Heart left ventricle (tissue), 16 donors: ENCODE measurements at regions not wholly inside any gene's neighbourhood (a gene's known extent, or its start where the extent isn't known, plus 50 kb on each side); places are given as distances from the start of the nearest gene placed in this dataset.

ENCODE experiments used
- ATAC-seq, 4 donors: fragments of 200-7000 bp; cut with Tn5 transposase; one replicate each; pipeline ENCODE4 v1.9.1; 2020 to 2022; ENCODE audit warnings: moderate library complexity in 4 of 4, mild to moderate bottlenecking in 3 of 4, moderate number of reproducible peaks in 1 of 4
- DNase-seq, 5 donors: peaks; one replicate each; pipeline ENCODE4 v3.0.0-alpha.2; 2020
- H3K27ac ChIP-seq, 12 donors: fragments of 200-600 bp; sonication (generic) in 4 of 12; one replicate each; pipeline versions ENCODE4 v1.5.0 to v1.8.0; 2016 to 2022; ENCODE audit warnings: mild to moderate bottlenecking in 2 of 12
- H3K27me3 ChIP-seq, 9 donors: fragments of 200-600 bp; sonication (generic) in 2 of 9; one replicate each; pipeline versions ENCODE4 v1.5.1 to v1.8.0; 2016 to 2022; ENCODE audit warnings: mild to moderate bottlenecking in 3 of 9
- H3K36me3 ChIP-seq, 9 donors: fragments of 200-600 bp; sonication (generic) in 2 of 9; one replicate each; pipeline versions ENCODE4 v1.5.0 to v1.8.0; 2018 to 2022; ENCODE audit warnings: mild to moderate bottlenecking in 2 of 9
- H3K4me1 ChIP-seq, 12 donors: fragments of 200-600 bp; sonication (generic) in 4 of 12; one replicate each; pipeline versions ENCODE4 v1.5.0 to v1.8.0; 2016 to 2022; ENCODE audit warnings: mild to moderate bottlenecking in 3 of 12
- H3K4me3 ChIP-seq, 12 donors: fragments of 200-600 bp; sonication (generic) in 4 of 12; one replicate each; pipeline versions ENCODE4 v1.5.0 to v1.8.0; 2017 to 2022; ENCODE audit warnings: mild to moderate bottlenecking in 9 of 12, moderate library complexity in 4 of 12
- H3K9me3 ChIP-seq, 12 donors: fragments of 200-600 bp; sonication (generic) in 4 of 12; one replicate each; pipeline versions ENCODE4 v1.5.0 to v1.8.0; 2016 to 2022; ENCODE audit warnings: mild to moderate bottlenecking in 1 of 12
- CTCF ChIP-seq, 12 donors: fragments of 200-600 bp; sonication (generic) in 4 of 12; IDR thresholded peaks; one replicate each; pipeline versions ENCODE4 v1.5.0 to v1.8.0; 2018 to 2022; ENCODE audit warnings: antibody characterized with exemption in 12 of 12, mild to moderate bottlenecking in 5 of 12
- POLR2A ChIP-seq, 2 donors: fragments of 450-650 bp; IDR thresholded peaks; one replicate each; pipeline ENCODE4 v1.6.1; 2017; ENCODE audit warnings: antibody characterized with exemption in 2 of 2, mild to moderate bottlenecking in 2 of 2, moderate library complexity in 2 of 2
- WGBS, 4 donors: extraction: QIAGEN DNeasy Blood & Tissue Kit in 2 of 4; methylation state at CpG; one replicate each; pipeline versions ENCODE4 v1.1.5 to v1.1.7; 2013 to 2018; 5-methylcytosine and 5-hydroxymethylcytosine counted together
- intact Hi-C, 10 donors: fragments of 100-400 bp; cut with DNase I; formaldehyde crosslinking; loops; one replicate each; pipeline versions ENCODE4 v1.11.1 to v1.14.2; 2022
- donor health status: ischemic (EF 13 %, LVEDD 7.1; RV severe dilation, severe dysfunction).
- donor health status: healthy with polysubstance abuse.
- donor health status: DM: no; HTN: yes; CAD: no.
- donor health status: DM: no; HTN: no; CAD: no.
- donor health status: ischemic (EF 25% LVEDD 6.9; RV normal size, moderate dysfunction).
- donor health status: ischemic (EF 25% LVEDD 5.7; RV mildly dilated, moderate dysfunction).
- donor health status: healthy.
- donor health status: DM: yes; HTN: yes; CAD: no.
- donor health status: ischemic (EF 35%, LVEDD 5.7; RV mildly dilated, moderate dysfunction).
- donor health status: nonischemic (EF 11% LVEDD 7.7; RV severe dilation, severe dysfunction).
- donor health status: DM: yes; HTN: yes; CAD: no.
- donor health status: PGD.
- donor health status: ischemic (EF 29% LVEDD 5.4; RV normal size, mild dysfunction).
- donor health status: nonischemic (EF 23%, LVEDD 6.1; RV moderate dilation, normal function).

- TF ChIP-seq CTCF (IDR thresholded peaks at IDR 0.05) (no peak), POLR2A (IDR thresholded peaks at IDR 0.05) (no peak)
- Histone ChIP-seq H3K4me3 (no peak overlapping the region), H3K9me3 (peaks cover 0 to 4% (median 0%) of the 10 kb centered on the region in 12 donors), H3K36me3 (no peaks in the 10 kb centered on the region), H3K27me3 (no peaks in the 10 kb centered on the region), H3K27ac (no peak overlapping the region), H3K4me1 (no peaks in the 10 kb centered on the region)
- DNase-seq (no peak), ATAC-seq (no peak)
- intact Hi-C loops = no loop called here
- 45 to 57% (median 50%) methylated on average over 2 of the region's 2 CpGs for WGBS, 4 donors
Observed at GRCh38 chr3:117304681-117305080, 595.1 kb downstream of the TUSC7 start.

- Histone ChIP-seq H3K27ac (no peak overlapping the region), H3K36me3 (no peaks in the 10 kb centered on the region), H3K4me3 (no peak overlapping the region), H3K4me1 (no peaks in the 10 kb centered on the region), H3K9me3 (peaks cover 0 to 4% (median 0%) of the 10 kb centered on the region in 12 donors), H3K27me3 (no peaks in the 10 kb centered on the region)
- no peak for ATAC-seq
- no peak for DNase-seq
- intact Hi-C loops = no loop called here
- WGBS, 4 donors = 53 to 71% (median 59%) methylated on average over 1 of the region's 1 CpG
- TF ChIP-seq CTCF (IDR thresholded peaks at IDR 0.05) = no peak
- no peak for TF ChIP-seq POLR2A (IDR thresholded peaks at IDR 0.05)
Observed at GRCh38 chr3:117305681-117306080, 596.1 kb downstream of the TUSC7 start.

DNA sequence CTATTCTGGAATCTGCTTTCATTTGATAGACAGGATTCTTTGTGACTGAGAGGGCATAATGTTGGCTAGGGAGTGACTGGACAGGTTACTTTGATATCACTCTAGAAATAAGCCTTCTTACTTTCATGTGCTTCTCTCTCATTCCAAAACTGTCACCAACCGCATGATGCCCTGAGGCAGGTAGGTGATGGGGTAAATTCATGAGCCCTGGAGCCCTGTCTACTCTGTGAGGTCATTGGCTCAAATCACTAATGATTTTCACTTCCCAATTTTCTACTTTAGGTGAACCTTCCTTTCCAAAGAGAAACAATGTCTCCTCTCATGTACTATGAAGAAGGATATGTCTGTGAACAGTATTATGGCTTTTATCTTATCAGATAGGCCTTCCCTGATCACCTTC lies 596.7 kb downstream of the TUSC7 start:
- Histone ChIP-seq H3K36me3 (no peaks in the 10 kb centered on the region), H3K4me3 (no peak overlapping the region), H3K27me3 (no peaks in the 10 kb centered on the region), H3K9me3 (peaks cover 0 to 4% (median 0%) of the 10 kb centered on the region in 12 donors), H3K4me1 (no peaks in the 10 kb centered on the region), H3K27ac (no peak overlapping the region)
- TF ChIP-seq CTCF (IDR thresholded peaks at IDR 0.05) = no peak
- TF ChIP-seq POLR2A (IDR thresholded peaks at IDR 0.05) = no peak
- DNase-seq (no peak), ATAC-seq (no peak)
- intact Hi-C loops = no loop called here
- WGBS, 4 donors = 89 to 97% (median 94%) methylated on average over 1 of the region's 1 CpG

- intact Hi-C loops = no loop called here
Observed at GRCh38 chr3:117308353-117308752, 598.8 kb downstream of the TUSC7 start.

More at GRCh38 chr3:117308353-117308752, 598.8 kb downstream of the TUSC7 start:
- H3K36me3 ChIP-seq = no peaks in the 10 kb centered on the region
- H3K4me3 ChIP-seq = no peak overlapping the region
- H3K27me3 ChIP-seq = no peaks in the 10 kb centered on the region
- H3K4me1 ChIP-seq = no peaks in the 10 kb centered on the region
- no peak for DNase-seq
- TF ChIP-seq POLR2A (IDR thresholded peaks at IDR 0.05) = no peak
- no peak for TF ChIP-seq CTCF (IDR thresholded peaks at IDR 0.05)
- peaks cover 0 to 4% (median 0%) of the 10 kb centered on the region in 12 donors for H3K9me3 ChIP-seq
- ATAC-seq = no peak
- no peak overlapping the region for H3K27ac ChIP-seq
- WGBS, 4 donors = 54 to 65% (median 59%) methylated on average over 3 of the region's 3 CpGs
